HG02884 (cell line): ENCODE measurements at regions not wholly inside any gene's neighbourhood (a gene's known extent, or its start where the extent isn't known, plus 50 kb on each side); places are given as distances from the start of the nearest gene placed in this dataset.

Source experiments
- ATAC-seq: cut with Tn5 transposase; IDR thresholded peaks from one replicate; pipeline ENCODE4 v1.9.1; 2021; ENCODE audit warnings: mild to moderate bottlenecking, moderate library complexity; ENCODE audit not compliant: unreplicated experiment

- ATAC-seq: no peak
Observed at GRCh38 chr12:86838260-86838659, 582.1 kb upstream of the MGAT4C start.

DNA sequence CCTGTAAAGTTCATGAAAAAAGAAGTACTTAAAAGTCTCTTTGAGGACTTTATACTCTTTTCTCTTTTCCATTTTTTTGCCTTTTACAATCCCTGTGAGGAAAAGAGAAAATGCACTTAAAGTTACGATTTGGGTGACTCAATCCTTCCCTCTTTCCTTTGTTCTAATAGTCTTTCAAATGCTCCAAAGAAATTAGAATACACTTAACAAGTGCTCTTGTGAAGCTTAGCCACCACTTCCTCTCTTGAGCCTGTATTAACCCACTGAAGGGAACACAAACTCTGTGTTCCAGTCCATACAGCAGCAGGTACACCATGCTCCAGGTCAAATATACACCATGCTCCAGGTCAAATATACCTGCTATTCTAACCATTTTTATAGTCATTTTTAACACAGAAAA lies 581.1 kb upstream of the MGAT4C start:
- no peak for ATAC-seq

DNA sequence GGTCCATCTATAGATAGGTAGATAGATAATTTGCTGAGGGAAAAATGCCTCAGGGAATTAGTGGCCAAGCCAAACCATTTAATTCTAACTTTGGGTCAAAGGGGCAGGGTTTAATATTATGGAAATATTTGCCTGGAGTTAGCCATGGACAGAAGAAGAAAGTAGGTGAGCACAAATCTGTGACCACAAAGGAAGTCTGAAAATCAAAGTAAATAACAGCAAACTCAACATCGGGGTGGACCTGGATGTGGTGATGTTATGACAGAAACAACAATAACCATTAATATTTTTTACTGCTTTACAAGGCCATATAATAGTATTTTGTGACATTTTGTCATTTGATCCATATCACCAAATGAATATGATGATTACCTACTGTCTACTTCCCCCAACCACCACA lies 578.0 kb upstream of the MGAT4C start:
- ATAC-seq: no peak

DNA sequence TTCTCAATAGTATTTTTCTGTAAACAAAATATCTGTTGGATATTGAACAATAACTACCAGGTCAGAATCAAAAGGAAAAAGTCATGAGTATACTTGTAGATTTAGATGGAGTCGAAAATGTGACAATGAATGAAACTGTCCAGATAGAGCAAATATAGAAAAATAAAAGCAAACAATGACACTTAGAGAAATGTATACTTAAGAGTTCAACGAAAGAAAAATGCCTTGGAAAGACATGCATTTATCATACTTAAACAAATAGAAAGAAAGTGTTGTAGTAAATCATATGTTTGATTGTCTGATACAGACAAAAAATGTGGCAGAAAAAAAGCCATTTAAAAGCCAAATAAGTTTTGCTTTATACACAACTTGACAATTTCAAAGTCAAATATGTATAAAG lies 571.2 kb upstream of the MGAT4C start:
- ATAC-seq: no peak

DNA sequence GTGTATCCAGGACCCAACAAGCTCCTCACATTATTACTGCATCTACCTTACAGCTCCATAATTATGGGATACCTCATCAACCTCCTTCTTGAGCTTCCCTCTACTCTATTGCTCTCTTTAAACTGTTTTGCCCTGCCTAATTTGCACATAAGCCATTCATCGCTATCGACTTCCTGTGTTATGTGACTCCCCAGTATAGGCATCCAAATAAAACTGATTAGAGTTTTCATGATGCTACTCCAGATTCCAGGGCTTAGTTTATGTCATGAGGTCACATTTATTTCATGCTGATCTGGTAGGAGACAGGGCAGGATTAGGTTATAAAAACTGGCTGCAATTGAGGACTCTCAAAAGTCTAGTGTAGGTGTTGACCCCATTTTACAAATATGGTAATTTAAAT lies 569.9 kb upstream of the MGAT4C start:
- no peak for ATAC-seq

- no peak for ATAC-seq
Observed at GRCh38 chr12:86801439-86801838, 545.2 kb upstream of the MGAT4C start.

DNA sequence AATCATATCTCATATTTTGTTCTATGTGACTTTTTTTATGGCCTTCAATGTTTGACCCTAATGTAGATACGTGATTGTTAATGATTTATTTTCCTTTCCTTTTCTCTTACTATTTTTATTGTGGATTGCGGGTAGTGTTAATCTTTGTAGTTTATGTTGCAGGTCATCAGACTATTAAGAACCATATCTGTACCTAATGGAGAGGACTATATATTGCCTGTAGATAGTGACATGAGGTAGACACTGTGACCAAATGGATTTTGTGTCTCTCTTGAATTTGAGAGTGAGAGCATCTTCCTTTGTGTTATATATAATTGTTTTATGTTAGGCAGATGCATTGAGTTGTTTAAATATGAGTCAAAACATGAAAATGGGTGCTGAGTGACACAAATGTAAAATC lies 543.4 kb upstream of the MGAT4C start:
- no peak for ATAC-seq

GRCh38 chr12:86796550-86796949 lies 540.4 kb upstream of the MGAT4C start:
- no peak for ATAC-seq

DNA sequence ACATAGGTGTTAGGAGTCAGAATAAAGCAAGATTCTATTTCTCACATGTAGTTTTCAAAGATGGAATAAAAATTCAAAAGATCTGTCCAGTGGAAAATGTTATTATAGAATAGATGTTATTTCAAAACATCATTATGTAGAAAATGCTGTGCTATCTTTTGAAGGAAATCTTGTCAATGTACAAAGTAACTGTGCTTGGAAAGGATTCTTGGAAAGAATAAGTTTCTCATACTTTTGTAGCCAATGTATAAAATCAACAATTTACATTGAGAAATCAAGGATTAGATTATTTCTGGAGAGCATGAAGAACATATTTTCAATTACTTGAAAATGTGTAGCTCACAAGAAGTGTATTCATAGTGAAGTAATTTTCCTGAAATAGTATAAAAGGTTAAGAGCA lies 532.5 kb upstream of the MGAT4C start:
- ATAC-seq: no peak

DNA sequence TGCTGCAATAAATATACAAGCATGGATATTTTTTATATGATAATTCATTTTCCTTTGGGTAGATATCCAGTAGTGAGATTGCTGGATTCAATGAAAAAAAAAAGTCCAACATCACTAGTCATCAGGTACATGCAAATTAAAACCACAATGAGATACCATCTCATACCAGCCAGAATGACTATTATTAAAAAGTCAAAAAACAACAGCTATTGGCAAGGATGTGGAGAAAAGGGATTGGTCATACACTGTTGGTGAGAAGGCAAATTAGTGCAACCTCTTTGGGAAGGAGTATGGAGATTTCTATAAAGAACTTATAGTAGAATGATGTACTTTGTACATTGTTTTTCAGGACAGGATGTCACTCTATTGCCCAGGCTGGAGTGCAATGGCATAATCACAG lies 531.2 kb upstream of the MGAT4C start:
- ATAC-seq: no peak

GRCh38 chr12:86777325-86777724 lies 521.1 kb upstream of the MGAT4C start:
- no peak for ATAC-seq

GRCh38 chr12:86774841-86775388 lies 518.7 kb upstream of the MGAT4C start:
- ATAC-seq: no peak

DNA sequence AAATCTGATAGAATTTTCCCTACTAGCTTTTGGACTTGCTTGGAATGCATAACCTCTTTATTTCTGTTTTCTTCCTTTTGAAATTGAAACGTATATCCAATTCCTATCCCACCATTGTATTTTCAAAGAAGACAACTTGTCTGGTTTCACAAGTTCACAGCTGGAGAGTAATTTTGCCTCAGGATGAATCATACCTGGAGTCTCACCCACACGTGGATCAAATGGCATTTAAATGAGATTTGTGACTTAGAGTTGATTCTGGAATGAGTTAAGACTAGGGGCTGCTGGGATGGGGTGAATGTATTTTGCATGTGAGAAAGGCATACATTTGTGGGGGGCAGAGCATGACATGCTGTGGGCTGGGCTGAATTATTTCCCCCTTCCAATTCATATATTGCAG lies 516.5 kb upstream of the MGAT4C start:
- no peak for ATAC-seq

DNA sequence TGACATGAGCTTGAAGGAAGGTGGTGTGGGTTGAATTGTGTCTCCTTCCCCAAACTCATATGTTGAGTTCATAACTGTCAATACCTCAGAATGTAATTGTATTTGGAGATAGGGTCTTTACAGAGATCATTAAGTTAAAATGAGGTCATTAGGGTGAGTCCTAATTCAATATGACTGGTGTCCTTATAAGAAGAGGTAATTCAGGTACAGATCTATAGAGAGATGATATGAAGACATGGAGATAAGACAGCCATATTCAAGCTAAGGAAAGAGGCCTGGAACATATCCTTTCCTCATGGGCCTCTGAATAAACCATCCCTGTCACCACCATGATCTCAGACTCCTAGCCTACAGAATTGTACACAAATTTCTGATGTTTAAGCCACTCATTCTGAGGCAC lies 514.7 kb upstream of the MGAT4C start:
- ATAC-seq: no peak

DNA sequence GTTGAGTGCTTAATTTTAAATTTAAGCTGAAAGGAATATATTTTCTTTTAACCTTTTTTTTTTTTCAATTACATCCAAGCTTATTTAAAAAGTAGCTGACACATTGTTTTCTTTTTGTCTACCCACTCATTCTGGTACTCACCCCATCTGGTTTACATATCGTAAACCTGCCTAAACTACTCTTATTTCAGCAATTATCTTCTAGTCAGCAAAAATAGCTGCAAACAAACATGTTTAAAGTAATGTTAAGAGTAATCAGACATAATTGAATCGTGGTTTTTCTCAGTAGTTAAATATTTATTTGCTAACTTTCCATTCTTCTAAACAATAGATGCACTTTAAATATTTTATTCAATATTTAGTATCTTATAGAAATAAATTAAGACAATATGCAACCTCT lies 492.7 kb upstream of the MGAT4C start:
- no peak for ATAC-seq

GRCh38 chr12:86744547-86745212 lies 488.5 kb upstream of the MGAT4C start:
- no peak for ATAC-seq

- no peak for ATAC-seq
Observed at GRCh38 chr12:86743875-86744536, 487.8 kb upstream of the MGAT4C start.

GRCh38 chr12:86741531-86741930 lies 485.3 kb upstream of the MGAT4C start:
- ATAC-seq: no peak

- ATAC-seq: peak; percentile 61
Observed at GRCh38 chr12:86735851-86736250, 479.7 kb upstream of the MGAT4C start.

- no peak for ATAC-seq
Observed at GRCh38 chr12:86735072-86735471, 478.9 kb upstream of the MGAT4C start.

DNA sequence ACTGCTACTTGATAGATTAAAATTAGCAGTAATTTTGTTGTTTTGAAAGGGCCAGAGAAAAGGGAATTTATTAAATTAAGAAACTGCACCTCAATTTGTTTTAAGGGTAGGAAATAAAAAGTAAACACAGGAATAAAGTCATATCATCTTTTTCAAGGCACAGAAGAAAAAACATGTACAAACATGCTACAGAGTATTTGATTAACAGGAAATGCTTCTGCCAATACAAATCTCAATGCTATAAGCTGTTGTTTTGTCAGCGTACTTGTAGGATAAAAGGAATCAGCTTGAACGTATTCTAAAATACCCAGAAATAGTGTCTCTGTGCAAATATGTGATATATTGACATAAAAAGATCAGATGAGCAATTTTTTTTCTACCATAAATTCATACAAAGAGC lies 474.0 kb upstream of the MGAT4C start:
- ATAC-seq: no peak

GRCh38 chr12:86729739-86730138 lies 473.5 kb upstream of the MGAT4C start:
- no peak for ATAC-seq

DNA sequence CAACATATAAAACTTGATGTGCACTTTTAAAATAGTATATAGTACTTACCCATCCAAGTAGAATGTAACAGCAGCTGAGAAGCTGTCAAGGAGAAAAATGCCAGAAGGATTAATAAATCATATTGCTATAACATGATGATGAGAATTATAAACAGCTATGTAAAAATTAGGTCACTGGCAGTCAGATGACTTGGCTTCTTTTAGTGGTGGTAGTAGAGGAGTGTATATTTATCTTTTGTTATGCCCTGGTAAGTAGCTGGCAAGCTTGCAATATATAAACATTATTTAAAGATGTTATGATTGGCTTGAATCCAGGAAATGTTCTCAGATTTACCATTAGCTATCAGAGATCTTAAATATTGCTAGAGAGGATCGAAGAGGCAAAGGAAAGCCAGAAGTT lies 471.0 kb upstream of the MGAT4C start:
- no peak for ATAC-seq
